ENCODE measurements at regions not wholly inside any gene's neighbourhood (a gene's known extent, or its start where the extent isn't known, plus 50 kb on each side); places are given as distances from the start of the nearest gene placed in this dataset.

DNA sequence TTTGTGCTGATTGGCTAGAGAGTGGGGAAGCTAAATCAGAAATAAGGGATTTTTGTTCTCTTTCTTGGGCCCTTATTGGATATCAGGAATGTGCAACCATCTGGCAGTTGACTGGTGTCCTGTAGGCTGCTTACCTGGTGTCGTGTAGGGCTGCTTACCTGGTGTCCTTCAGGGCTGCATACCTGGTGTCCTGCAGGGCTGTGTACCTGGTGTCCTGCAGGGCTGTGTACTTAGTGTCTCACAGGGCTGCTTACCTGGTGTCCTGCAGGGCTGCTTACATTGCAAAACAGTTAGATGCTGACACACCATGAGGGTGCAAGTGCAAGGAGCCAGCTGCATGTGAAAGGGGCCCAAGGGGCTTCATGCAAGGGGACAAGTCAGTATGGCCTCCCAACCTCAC, 249.3 kb downstream of the ICE1 start:
- no peak for TF ChIP-seq CTCF (IDR thresholded peaks at IDR 0.05)
- TF ChIP-seq POLR2AphosphoS5 (IDR thresholded peaks at IDR 0.05): no peak

All from transverse colon (tissue), 4 donors.